Stromal cell of bone marrow (primary cell): ENCODE measurements at regions not wholly inside any gene's neighbourhood (a gene's known extent, or its start where the extent isn't known, plus 50 kb on each side); places are given as distances from the start of the nearest gene placed in this dataset.

Source experiments
- DNase-seq: peaks from one replicate; pipeline ENCODE4 v3.0.0-alpha.2; 2012; ENCODE audit warnings: low read depth

- DNase-seq, result no peak
These were observed 118.7 kb upstream of the MDM1 start for GRCh38 chr12:68450947-68451260.

GRCh38 chr12:68451261-68452077 is 119.3 kb upstream of the MDM1 start:
- DNase-seq, result peak; percentile 80

- no peak for DNase-seq
These were observed 120.0 kb upstream of the MDM1 start for GRCh38 chr12:68452078-68452715.

GRCh38 chr12:68453278-68453677 is 121.1 kb upstream of the MDM1 start:
- DNase-seq, result no peak

- no peak for DNase-seq
These were observed 121.7 kb upstream of the MDM1 start for GRCh38 chr12:68453876-68454275.

GRCh38 chr12:68454892-68455291 is 122.7 kb upstream of the MDM1 start:
- no peak for DNase-seq

- DNase-seq, result no peak
These were observed 123.7 kb upstream of the MDM1 start for GRCh38 chr12:68455691-68456345.

GRCh38 chr12:68458866-68459265 is 126.7 kb upstream of the MDM1 start:
- no peak for DNase-seq

- DNase-seq, result no peak
These were observed 128.1 kb upstream of the MDM1 start for GRCh38 chr12:68460236-68460635.

GRCh38 chr12:68461645-68462044 is 129.5 kb upstream of the MDM1 start:
- DNase-seq, result no peak

- DNase-seq, result no peak
These were observed 130.6 kb upstream of the MDM1 start for GRCh38 chr12:68462803-68463202.

GRCh38 chr12:68465227-68465626 is 133.1 kb upstream of the MDM1 start:
- DNase-seq, result no peak

GRCh38 chr12:68467514-68467913 is 135.4 kb upstream of the MDM1 start:
- no peak for DNase-seq

- DNase-seq, result no peak
These were observed 135.9 kb upstream of the MDM1 start for GRCh38 chr12:68468036-68468435.

GRCh38 chr12:68469113-68469512 is 137.0 kb upstream of the MDM1 start:
- no peak for DNase-seq

GRCh38 chr12:68470664-68471328 is 138.6 kb upstream of the MDM1 start:
- no peak for DNase-seq

GRCh38 chr12:68474467-68475204 is 136.1 kb upstream of the RAP1B start:
- no peak for DNase-seq

- DNase-seq, result no peak
These were observed 133.9 kb upstream of the RAP1B start for GRCh38 chr12:68476794-68477193.

- DNase-seq, result no peak
These were observed 133.4 kb upstream of the RAP1B start for GRCh38 chr12:68477261-68477772.

GRCh38 chr12:68477906-68478305 is 132.8 kb upstream of the RAP1B start:
- no peak for DNase-seq

- no peak for DNase-seq
These were observed 132.0 kb upstream of the RAP1B start for GRCh38 chr12:68478516-68479260.
